IMR-90 (cell line): ENCODE measurements at regions not wholly inside any gene's neighbourhood (a gene's known extent, or its start where the extent isn't known, plus 50 kb on each side); places are given as distances from the start of the nearest gene placed in this dataset.

Source experiments
- ATAC-seq: fragments of 200-7000 bp; cut with Tn5 transposase; 2 replicates; pipeline ENCODE4 v1.9.1; 2020; ENCODE audit warnings: low read depth, mild to moderate bottlenecking, moderate library complexity
- BruUV-seq: library from RNA; stranded (reverse); fragments of 400-500 nt; replicated peaks from 2 replicates; lab custom pipeline; 2021; lab: Mats Ljungman, UMichigan
- CTCF ChIA-PET: fragments of 300-600 bp; formaldehyde crosslinking; extraction: SDS; loops from one replicate; lab custom pipeline; 2021; ENCODE audit warnings: antibody characterized with exemption; lab: Yijun Ruan, JAX
- POLR2A ChIA-PET: fragments of 300-600 bp; sonication (Branson Sonifier 250); formaldehyde crosslinking; loops from one replicate; lab custom pipeline; 2022; ENCODE audit warnings: antibody characterized with exemption; ENCODE audit not compliant: unreplicated experiment; lab: Charles Lee
- DNase-seq: peaks from one replicate; pipeline ENCODE4 v3.0.0; 2013
- H2AFZ ChIP-seq: replicated peaks from 2 replicates; pipeline ENCODE3; 2013; ENCODE audit warnings: low read length, mild to moderate bottlenecking; ENCODE audit not compliant: poor library complexity
- H2AK5ac ChIP-seq: 2 replicates; pipeline ENCODE4 v1.6.1; 2013; ENCODE audit warnings: low read depth, low read length, inconsistent platforms
- H2AK9ac ChIP-seq: replicated peaks from 2 replicates; pipeline ENCODE3; 2013; ENCODE audit warnings: mild to moderate bottlenecking, low read depth, low read length, moderate library complexity; ENCODE audit not compliant: poor library complexity
- H2BK120ac ChIP-seq: 2 replicates; pipeline ENCODE4 v1.6.1; 2013; ENCODE audit warnings: low read depth, low read length, inconsistent platforms
- H2BK15ac ChIP-seq: 3 replicates; pipeline ENCODE4 v1.6.1; 2013; ENCODE audit warnings: low read depth, low read length, inconsistent platforms
- H2BK20ac ChIP-seq: 2 replicates; pipeline ENCODE4 v1.6.1; 2013; ENCODE audit warnings: low read depth, mild to moderate bottlenecking, inconsistent platforms, low read length, moderate library complexity
- H2BK5ac ChIP-seq: 2 replicates; pipeline ENCODE4 v1.6.1; 2013; ENCODE audit warnings: mild to moderate bottlenecking, low read depth, low read length, inconsistent platforms; ENCODE audit not compliant: poor library complexity, severe bottlenecking
- H3K14ac ChIP-seq: replicated peaks from 2 replicates; pipeline ENCODE4 v1.6.1; 2013; ENCODE audit warnings: low read depth, low read length, inconsistent platforms
- H3K18ac ChIP-seq: 2 replicates; pipeline ENCODE4 v1.6.1; 2013; ENCODE audit warnings: low read depth, low read length, control low read depth
- H3K23ac ChIP-seq: 2 replicates; pipeline ENCODE4 v1.6.1; 2013; ENCODE audit warnings: low read depth, low read length, inconsistent platforms
- H3K27ac ChIP-seq: 2 replicates; pipeline ENCODE4 v1.5.1; 2013; ENCODE audit warnings: mild to moderate bottlenecking, control low read depth, low read length; ENCODE audit not compliant: insufficient read depth
- H3K27me3 ChIP-seq: 2 replicates; pipeline ENCODE4 v1.6.1; 2013; ENCODE audit warnings: low read length; ENCODE audit not compliant: control insufficient read depth, insufficient read depth
- H3K36me3 ChIP-seq: 2 replicates; pipeline ENCODE4 v1.6.1; 2013; ENCODE audit warnings: low read length, mixed read lengths; ENCODE audit not compliant: control insufficient read depth, insufficient read depth
- H3K4ac ChIP-seq: 2 replicates; pipeline ENCODE4 v1.6.1; 2013; ENCODE audit warnings: low read depth, low read length, inconsistent platforms
- H3K4me1 ChIP-seq: 2 replicates; pipeline ENCODE4 v1.6.1; 2013; ENCODE audit warnings: low read length, mixed read lengths; ENCODE audit not compliant: control insufficient read depth, insufficient read depth
- H3K4me2 ChIP-seq: 2 replicates; pipeline ENCODE4 v1.6.1; 2013; ENCODE audit warnings: low read depth, mild to moderate bottlenecking, control low read depth, low read length, moderate library complexity
- H3K4me3 ChIP-seq: 2 replicates; pipeline ENCODE4 v1.5.1; 2013; ENCODE audit warnings: low read depth, mild to moderate bottlenecking, control low read depth, low read length, moderate library complexity; ENCODE audit not compliant: insufficient read depth
- H3K56ac ChIP-seq: 2 replicates; pipeline ENCODE4 v1.6.1; 2013; ENCODE audit warnings: low read length, inconsistent platforms; ENCODE audit not compliant: insufficient read depth; ENCODE audit errors: extremely low read depth
- H3K79me1 ChIP-seq, 2 experiments: 2 replicates each; pipeline ENCODE4 v1.6.1; 2013; ENCODE audit warnings: low read length in 2 of 2, inconsistent platforms in 1 of 2, low read depth in 1 of 2
- H3K9ac ChIP-seq: 2 replicates; pipeline ENCODE4 v1.6.1; 2013; ENCODE audit warnings: low read depth, low read length, control low read depth
- H3K9me1 ChIP-seq: 2 replicates; pipeline ENCODE4 v1.6.1; 2013; ENCODE audit warnings: low read length, inconsistent platforms; ENCODE audit not compliant: insufficient read depth
- H3K9me3 ChIP-seq: 2 replicates; pipeline ENCODE4 v1.6.1; 2013; ENCODE audit warnings: low read length; ENCODE audit not compliant: control insufficient read depth, insufficient read depth
- H4K20me1 ChIP-seq: 2 replicates; pipeline ENCODE4 v1.6.1; 2013; ENCODE audit warnings: low read length, inconsistent platforms; ENCODE audit not compliant: insufficient read depth
- H4K5ac ChIP-seq: 2 replicates; pipeline ENCODE4 v1.6.1; 2013; ENCODE audit warnings: mild to moderate bottlenecking, low read depth, low read length, control low read depth
- H4K8ac ChIP-seq, 2 experiments: 2 replicates each; pipeline ENCODE4 v1.6.1; 2013; ENCODE audit warnings: low read depth in 2 of 2, low read length in 2 of 2, control low read depth in 1 of 2, inconsistent platforms in 1 of 2
- H4K91ac ChIP-seq: 2 replicates; pipeline ENCODE4 v1.6.1; 2013; ENCODE audit warnings: low read depth, low read length, inconsistent platforms; ENCODE audit not compliant: insufficient read depth
- FOS ChIP-seq: fragments of 150-350 bp; IDR thresholded peaks from 2 replicates; pipeline ENCODE4 v1.6.1; 2016; ENCODE audit warnings: low read depth, low read length
- MAFK ChIP-seq: IDR thresholded peaks from 2 replicates; pipeline ENCODE4 v1.6.1; 2012; ENCODE audit warnings: low read depth, low read length, improper control_type of control experiment
- MAZ ChIP-seq: IDR thresholded peaks from 2 replicates; pipeline ENCODE4 v1.6.1; 2012; ENCODE audit warnings: low read depth, mild to moderate bottlenecking, low read length, improper control_type of control experiment, moderate library complexity, borderline replicate concordance
- NFE2L2 ChIP-seq: fragments of 150-350 bp; IDR thresholded peaks from 2 replicates; pipeline ENCODE4 v1.6.1; 2016; ENCODE audit warnings: low read depth, mild to moderate bottlenecking, low read length
- WGBS, 2 experiments: methylation state at CpG; one replicate each; pipeline versions ENCODE4 v1.1.5 to v1.1.7; 2013; ENCODE audit warnings: missing lambda C conversion rate in 2 of 2; ENCODE audit not compliant: insufficient read length in 1 of 2; ENCODE audit errors: extremely low coverage in 2 of 2; 5-methylcytosine and 5-hydroxymethylcytosine counted together
- dilution Hi-C: fragments of 300-500 bp; cut with HindIII; formaldehyde crosslinking; loops from one replicate; pipeline ENCODE4 v1.14.3; 2018; ENCODE audit warnings: low sequenced_read_pairs; ENCODE audit not compliant: unreplicated experiment
- in situ Hi-C: fragments of 300-500 bp; cut with MboI; formaldehyde crosslinking; loops from 3 replicates; pipeline ENCODE4 v1.14.3; 2019; ENCODE audit warnings: low sequenced_read_pairs, inconsistent platforms, mixed read lengths
- intact Hi-C: fragments of 100-400 bp; cut with micrococcal nuclease; formaldehyde crosslinking; loops from 2 replicates; pipeline ENCODE4 v1.10.0; 2022
- TF ChIP-seq, protein P1 (sequence below): fragments of 150-350 bp; IDR thresholded peaks from 2 replicates; pipeline ENCODE4 v1.6.1; 2017; ENCODE audit warnings: mild to moderate bottlenecking, antibody characterized with exemption, low read length, low read depth

GRCh38 chrX:96447161-96447560, 237.5 kb upstream of the DIAPH2 start:
- intact Hi-C loops: no loop called here
- dilution Hi-C loops: no loop called here
- no peak for DNase-seq

More at GRCh38 chrX:96447161-96447560, 237.5 kb upstream of the DIAPH2 start:
- no peak overlapping the region for H3K56ac ChIP-seq
- no peaks in the 10 kb centered on the region; the same call in 1 of the 2 replicates for H3K27me3 ChIP-seq
- no peak overlapping the region for H2BK15ac ChIP-seq
- no peaks in the 10 kb centered on the region for H3K9me1 ChIP-seq
- H2AK9ac ChIP-seq: no peak overlapping the region
- H2BK5ac ChIP-seq: no peak overlapping the region
- no peak overlapping the region for H3K4me3 ChIP-seq
- ATAC-seq: no peak
- in situ Hi-C loops: no loop called here
- no CpG with 5 or more reads among the region's 1 CpG for WGBS, 2 experiments
- no peak overlapping the region for H4K8ac ChIP-seq
- H3K14ac ChIP-seq: no peak overlapping the region
- no peaks in the 10 kb centered on the region for H4K20me1 ChIP-seq
- H3K27ac ChIP-seq: no peak overlapping the region
- no peak overlapping the region for H3K18ac ChIP-seq
- ChIA-PET POLR2A (interaction anchor here (0.7 kb wide), 1 partner anchor 239 kb away, joined by 4 read pairs; no protein-coding TSS in a partner anchor), CTCF (no interaction called here)
- no peak overlapping the region for H4K5ac ChIP-seq
- H3K36me3 ChIP-seq: no peaks in the 10 kb centered on the region
- no peak overlapping the region for H4K91ac ChIP-seq
- H3K23ac ChIP-seq: no peak overlapping the region
- no peak overlapping the region for H2AK5ac ChIP-seq
- H2BK120ac ChIP-seq: no peak overlapping the region
- H3K9ac ChIP-seq: no peak overlapping the region
- no peaks in the 10 kb centered on the region for H3K4me1 ChIP-seq
- TF ChIP-seq, protein P1, sequence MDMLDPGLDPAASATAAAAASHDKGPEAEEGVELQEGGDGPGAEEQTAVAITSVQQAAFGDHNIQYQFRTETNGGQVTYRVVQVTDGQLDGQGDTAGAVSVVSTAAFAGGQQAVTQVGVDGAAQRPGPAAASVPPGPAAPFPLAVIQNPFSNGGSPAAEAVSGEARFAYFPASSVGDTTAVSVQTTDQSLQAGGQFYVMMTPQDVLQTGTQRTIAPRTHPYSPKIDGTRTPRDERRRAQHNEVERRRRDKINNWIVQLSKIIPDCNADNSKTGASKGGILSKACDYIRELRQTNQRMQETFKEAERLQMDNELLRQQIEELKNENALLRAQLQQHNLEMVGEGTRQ: no peak
- TF ChIP-seq MAZ: no peak
- no peak for TF ChIP-seq FOS
- no peak for TF ChIP-seq NFE2L2
- no peak for TF ChIP-seq MAFK
- H3K79me1 ChIP-seq: no peaks in the 10 kb centered on the region
- no peak overlapping the region for H2BK20ac ChIP-seq
- H3K4ac ChIP-seq: no peak overlapping the region
- H2AFZ ChIP-seq: no peak overlapping the region
- H3K9me3 ChIP-seq: no peaks in the 10 kb centered on the region
- H3K4me2 ChIP-seq: no peak overlapping the region
- no TSS peak for BruUV-seq
